Neuronal stem cell (in vitro differentiated cells): ENCODE measurements at regions not wholly inside any gene's neighbourhood (a gene's known extent, or its start where the extent isn't known, plus 50 kb on each side); places are given as distances from the start of the nearest gene placed in this dataset.

Source experiments
- DNase-seq: peaks from one replicate; pipeline ENCODE4 v3.0.0-alpha.2; 2013; ENCODE audit warnings: low spot score
- H2AFZ ChIP-seq: one replicate; pipeline ENCODE4 v1.6.1; 2013; ENCODE audit warnings: mild to moderate bottlenecking, low read length, inconsistent platforms
- H2AK5ac ChIP-seq: 2 replicates; pipeline ENCODE4 v1.6.1; 2013; ENCODE audit warnings: low read depth, mild to moderate bottlenecking, inconsistent platforms, low read length, moderate library complexity, mixed read lengths
- H2BK120ac ChIP-seq: 2 replicates; pipeline ENCODE4 v1.6.1; 2013; ENCODE audit warnings: low read depth, mild to moderate bottlenecking, inconsistent platforms, low read length, moderate library complexity, mixed read lengths
- H2BK12ac ChIP-seq: one replicate; pipeline ENCODE4 v1.6.1; 2013; ENCODE audit warnings: low read length, inconsistent platforms
- H2BK15ac ChIP-seq: 2 replicates; pipeline ENCODE4 v1.6.1; 2013; ENCODE audit warnings: mild to moderate bottlenecking, low read length, inconsistent platforms, mixed read lengths
- H2BK5ac ChIP-seq: one replicate; pipeline ENCODE4 v1.6.1; 2013; ENCODE audit warnings: inconsistent platforms, mild to moderate bottlenecking, low read length, moderate library complexity
- H3K14ac ChIP-seq: one replicate; pipeline ENCODE4 v1.6.1; 2013; ENCODE audit warnings: low read length, inconsistent platforms
- H3K18ac ChIP-seq: 2 replicates; pipeline ENCODE4 v1.6.1; 2013; ENCODE audit warnings: low read length, inconsistent platforms
- H3K23ac ChIP-seq: 2 replicates; pipeline ENCODE4 v1.6.1; 2013; ENCODE audit warnings: low read depth, mild to moderate bottlenecking, mixed read lengths, low read length, inconsistent platforms; ENCODE audit not compliant: poor library complexity
- H3K27ac ChIP-seq: replicated peaks from 3 replicates; pipeline ENCODE4 v1.5.1; 2013; ENCODE audit warnings: low read length, inconsistent platforms
- H3K27me3 ChIP-seq, 3 experiments: 2 replicates each; pipeline ENCODE4 v1.6.1; 2013; ENCODE audit warnings: low read length in 3 of 3, mild to moderate bottlenecking in 2 of 3, inconsistent platforms in 1 of 3, low read depth in 1 of 3, mixed read lengths in 1 of 3, moderate library complexity in 1 of 3; ENCODE audit not compliant: control insufficient read depth in 3 of 3, insufficient read depth in 3 of 3
- H3K36me3 ChIP-seq, 2 donors: replicated peaks in 1 of 2; 2 replicates each; pipeline ENCODE4 v1.6.1; 2013; ENCODE audit warnings: low read length in 2 of 2; ENCODE audit not compliant: control insufficient read depth in 2 of 2, insufficient read depth in 2 of 2
- H3K4ac ChIP-seq: 2 replicates; pipeline ENCODE4 v1.6.1; 2013; ENCODE audit warnings: inconsistent platforms, mild to moderate bottlenecking, low read length, moderate library complexity
- H3K4me1 ChIP-seq, 2 donors: 1 replicate in 1 of 2; 2 replicates in 1 of 2; pipeline ENCODE4 v1.6.1; 2013; ENCODE audit warnings: low read length in 2 of 2, low read depth in 1 of 2; ENCODE audit not compliant: control insufficient read depth in 2 of 2, insufficient read depth in 1 of 2
- H3K4me2 ChIP-seq: one replicate; pipeline ENCODE4 v1.6.1; 2013; ENCODE audit warnings: mild to moderate bottlenecking, low read length, inconsistent platforms; ENCODE audit not compliant: insufficient read depth, poor library complexity, severe bottlenecking
- H3K4me3 ChIP-seq, 2 donors: 2 replicates each; pipeline ENCODE4 v1.5.1; 2013; ENCODE audit warnings: low read length in 2 of 2, mild to moderate bottlenecking in 2 of 2, inconsistent platforms in 1 of 2, moderate library complexity in 1 of 2
- H3K79me1 ChIP-seq: one replicate; pipeline ENCODE4 v1.6.1; 2013; ENCODE audit warnings: low read depth, mild to moderate bottlenecking, inconsistent platforms, low read length, moderate library complexity
- H3K9ac ChIP-seq: one replicate; pipeline ENCODE4 v1.6.1; 2013; ENCODE audit warnings: mild to moderate bottlenecking, low read depth, low read length, inconsistent platforms; ENCODE audit not compliant: poor library complexity
- H3K9me3 ChIP-seq, 2 donors: replicated peaks in 1 of 2; 2 replicates each; pipeline versions ENCODE3 to v1.6.1; 2013; ENCODE audit warnings: low read length in 2 of 2, mild to moderate bottlenecking in 2 of 2, inconsistent platforms in 1 of 2, low read depth in 1 of 2, mixed read lengths in 1 of 2, moderate library complexity in 1 of 2; ENCODE audit not compliant: control insufficient read depth in 2 of 2, insufficient read depth in 1 of 2
- H4K8ac ChIP-seq: one replicate; pipeline ENCODE4 v1.6.1; 2013; ENCODE audit warnings: low read depth, mild to moderate bottlenecking, inconsistent platforms, low read length, moderate library complexity
- H4K91ac ChIP-seq: one replicate; pipeline ENCODE4 v1.6.1; 2013; ENCODE audit warnings: low read length, low read depth, mild to moderate bottlenecking, inconsistent platforms; ENCODE audit not compliant: poor library complexity
- WGBS, 2 donors: extraction: QIAGEN DNeasy Blood & Tissue Kit; methylation state at CpG; one replicate each; pipeline ENCODE4 v1.1.7; 2013; ENCODE audit warnings: missing lambda C conversion rate in 2 of 2, mixed read lengths in 1 of 2; ENCODE audit not compliant: insufficient read length in 2 of 2, insufficient replicate concordance in 1 of 2; ENCODE audit errors: extremely low coverage in 2 of 2; 5-methylcytosine and 5-hydroxymethylcytosine counted together

DNA sequence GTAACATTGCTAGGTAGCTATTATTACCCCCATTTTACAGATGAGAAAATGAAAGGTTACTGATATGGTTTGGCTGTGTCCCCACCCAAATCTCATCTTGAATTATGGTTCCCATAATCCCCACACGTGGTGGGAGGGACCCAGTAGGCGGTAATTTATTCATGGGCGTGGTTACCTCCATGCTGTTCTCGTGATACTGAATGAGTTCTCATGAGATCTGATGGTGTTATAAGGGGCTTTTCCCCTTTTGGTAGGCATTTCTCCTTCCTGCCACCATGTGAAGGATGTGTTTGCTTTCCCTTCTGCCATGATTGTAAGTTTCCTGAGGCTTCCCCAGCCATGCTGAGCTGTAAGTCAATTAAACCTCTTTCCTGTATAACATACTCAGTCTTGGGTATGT is 252.1 kb downstream of the OPA1 start:
- Histone ChIP-seq H3K9me3 (peaks cover 0 to 21% of the 10 kb centered on the region in 2 donors), H3K18ac (no peak overlapping the region), H3K27me3 (no peaks in the 10 kb centered on the region), H2BK120ac (no peak overlapping the region), H4K8ac (no peak overlapping the region), H2AFZ (no peak overlapping the region), H2BK5ac (no peak overlapping the region), H3K23ac (no peak overlapping the region), H3K4me2 (no peak overlapping the region), H3K79me1 (no peaks in the 10 kb centered on the region), H2AK5ac (no peak overlapping the region), H3K4me1 (no peaks in the 10 kb centered on the region), H3K27ac (no peak overlapping the region), H3K4ac (no peak overlapping the region), H3K9ac (no peak overlapping the region), H4K91ac (no peak overlapping the region), H2BK15ac (no peak overlapping the region), H3K36me3 (no peaks in the 10 kb centered on the region), H3K14ac (no peak overlapping the region), H2BK12ac (no peak overlapping the region), H3K4me3 (no peak overlapping the region)
- no peak for DNase-seq
- WGBS, 2 donors: no CpG with 5 or more reads among the region's 4 CpGs

DNA sequence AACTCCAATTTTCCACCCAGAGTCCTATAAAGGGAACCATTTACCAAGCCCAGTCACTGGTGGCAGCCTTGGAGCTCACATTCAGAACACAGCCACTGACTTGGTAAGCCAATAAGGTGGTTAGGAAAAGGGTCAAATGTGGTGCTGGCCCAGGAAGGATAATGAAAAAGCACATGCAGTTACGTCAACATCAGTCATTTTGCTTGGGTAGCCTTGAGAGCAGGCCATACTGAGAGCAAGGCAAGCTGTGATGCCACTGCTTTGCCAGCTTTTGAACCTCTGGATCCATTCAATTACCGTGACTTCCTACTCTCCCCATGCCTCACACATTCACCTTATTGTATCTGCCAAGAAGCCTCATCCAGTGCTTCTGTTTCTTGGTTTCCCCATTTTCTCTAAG is 253.6 kb downstream of the OPA1 start:
- H3K23ac ChIP-seq: no peak overlapping the region
- H2BK120ac ChIP-seq: no peak overlapping the region
- WGBS, 2 donors: no CpG with 5 or more reads among the region's 2 CpGs
- no peak overlapping the region for H3K9ac ChIP-seq
- no peak overlapping the region for H3K18ac ChIP-seq
- peaks cover 0 to 18% of the 10 kb centered on the region in 2 donors for H3K9me3 ChIP-seq
- H2BK12ac ChIP-seq: no peak overlapping the region
- H3K79me1 ChIP-seq: no peaks in the 10 kb centered on the region
- H3K36me3 ChIP-seq: no peaks in the 10 kb centered on the region
- no peak overlapping the region for H3K27ac ChIP-seq
- peaks cover 2 to 5% of the 10 kb centered on the region in 2 donors for H3K4me1 ChIP-seq
- no peak overlapping the region for H2AFZ ChIP-seq
- no peak overlapping the region for H2BK5ac ChIP-seq
- H4K91ac ChIP-seq: no peak overlapping the region
- no peak overlapping the region for H3K4me2 ChIP-seq
- H2AK5ac ChIP-seq: no peak overlapping the region
- no peak overlapping the region for H2BK15ac ChIP-seq
- no peaks in the 10 kb centered on the region for H3K27me3 ChIP-seq
- no peak for DNase-seq
- no peak overlapping the region for H3K14ac ChIP-seq
- no peak overlapping the region for H4K8ac ChIP-seq
- H3K4me3 ChIP-seq: no peak overlapping the region
- H3K4ac ChIP-seq: no peak overlapping the region

DNA sequence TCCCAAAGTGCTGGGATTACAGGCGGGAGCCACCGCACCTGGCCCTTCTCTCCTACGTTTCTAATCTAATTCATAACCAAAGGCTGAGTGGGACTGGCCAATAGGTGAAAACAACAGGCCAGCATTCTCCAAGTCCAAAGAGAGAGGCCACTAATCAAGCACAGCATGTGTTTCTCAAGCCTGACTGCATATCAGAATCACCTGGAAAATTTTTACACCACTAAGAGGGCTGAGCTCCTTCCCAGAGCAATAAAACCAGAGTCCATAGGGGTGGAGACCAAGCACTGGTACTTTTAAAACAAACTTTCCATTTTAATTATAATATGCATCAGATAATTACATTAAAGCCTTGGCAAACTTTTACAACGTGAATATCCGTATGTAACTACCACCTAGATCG is 254.4 kb downstream of the OPA1 start:
- no peak overlapping the region for H2AFZ ChIP-seq
- no peak overlapping the region for H3K14ac ChIP-seq
- no peak overlapping the region for H4K8ac ChIP-seq
- H2BK12ac ChIP-seq: no peak overlapping the region
- H3K9ac ChIP-seq: no peak overlapping the region
- no peak overlapping the region for H3K4me2 ChIP-seq
- H4K91ac ChIP-seq: no peak overlapping the region
- peaks cover 0 to 12% of the 10 kb centered on the region in 2 donors for H3K9me3 ChIP-seq
- H2BK120ac ChIP-seq: no peak overlapping the region
- no peaks in the 10 kb centered on the region for H3K79me1 ChIP-seq
- no peak overlapping the region for H2BK5ac ChIP-seq
- no peak overlapping the region for H2BK15ac ChIP-seq
- H3K23ac ChIP-seq: no peak overlapping the region
- no peak overlapping the region for H3K4ac ChIP-seq
- H2AK5ac ChIP-seq: no peak overlapping the region
- no CpG with 5 or more reads among the region's 6 CpGs for WGBS, 2 donors
- H3K36me3 ChIP-seq: no peaks in the 10 kb centered on the region
- no peak for DNase-seq
- no peak overlapping the region for H3K4me3 ChIP-seq
- H3K4me1 ChIP-seq: peaks cover 8 to 13% of the 10 kb centered on the region in 2 donors
- H3K27me3 ChIP-seq: no peaks in the 10 kb centered on the region
- H3K27ac ChIP-seq: no peak overlapping the region
- no peak overlapping the region for H3K18ac ChIP-seq

DNA sequence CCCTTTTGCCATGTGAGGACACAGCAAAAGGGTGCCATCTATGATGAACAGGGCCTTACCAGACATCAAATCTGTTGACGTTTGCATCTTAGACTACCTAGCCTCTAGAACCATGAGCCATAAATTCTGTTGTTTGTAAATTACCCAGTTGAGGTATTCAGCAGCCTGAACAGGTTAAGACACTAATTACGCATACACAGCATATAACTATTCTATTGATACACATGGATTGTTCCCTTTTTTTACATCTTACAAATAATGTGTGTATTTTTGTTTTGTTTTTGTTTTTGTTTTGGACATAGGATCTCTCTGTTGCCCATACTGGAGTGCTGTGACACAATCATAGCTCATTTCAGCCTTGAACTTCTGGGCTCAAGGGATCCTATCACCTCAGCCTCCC is 255.5 kb downstream of the OPA1 start:
- Histone ChIP-seq H3K4me1 (peaks cover 8 to 21% of the 10 kb centered on the region in 2 donors), H3K18ac (no peak overlapping the region), H2BK15ac (no peak overlapping the region), H2BK12ac (no peak overlapping the region), H2AFZ (no peak overlapping the region), H3K14ac (no peak overlapping the region), H3K9me3 (peaks cover 0 to 12% of the 10 kb centered on the region in 2 donors), H3K23ac (no peak overlapping the region), H3K79me1 (no peaks in the 10 kb centered on the region), H3K27me3 (no peaks in the 10 kb centered on the region), H3K36me3 (no peaks in the 10 kb centered on the region), H3K4me3 (no peak overlapping the region), H4K91ac (no peak overlapping the region), H4K8ac (no peak overlapping the region), H3K9ac (no peak overlapping the region), H3K4ac (no peak overlapping the region), H2BK120ac (no peak overlapping the region), H2BK5ac (no peak overlapping the region), H3K27ac (no peak overlapping the region), H2AK5ac (no peak overlapping the region), H3K4me2 (no peak overlapping the region)
- no peak for DNase-seq
- no CpG with 5 or more reads among the region's 2 CpGs for WGBS, 2 donors
